ENCODE measurements at regions not wholly inside any gene's neighbourhood (a gene's known extent, or its start where the extent isn't known, plus 50 kb on each side); places are given as distances from the start of the nearest gene placed in this dataset.
"Not testable (repeated sequence)": the region's sequence is repeated elsewhere in the genome, so short reads cannot be mapped to it uniquely, and the experiment has no call there.

- Histone ChIP-seq H3K27me3 (no peaks in the 10 kb centered on the region), H3K36me3 (no peaks in the 10 kb centered on the region), H3K9me3 (peaks cover 12% of the 10 kb centered on the region), H3K4me1 (no peaks in the 10 kb centered on the region), H3K27ac (no peak overlapping the region), H3K4me3 (no peak overlapping the region)
- no peak for ATAC-seq
- TF ChIP-seq, protein P1, sequence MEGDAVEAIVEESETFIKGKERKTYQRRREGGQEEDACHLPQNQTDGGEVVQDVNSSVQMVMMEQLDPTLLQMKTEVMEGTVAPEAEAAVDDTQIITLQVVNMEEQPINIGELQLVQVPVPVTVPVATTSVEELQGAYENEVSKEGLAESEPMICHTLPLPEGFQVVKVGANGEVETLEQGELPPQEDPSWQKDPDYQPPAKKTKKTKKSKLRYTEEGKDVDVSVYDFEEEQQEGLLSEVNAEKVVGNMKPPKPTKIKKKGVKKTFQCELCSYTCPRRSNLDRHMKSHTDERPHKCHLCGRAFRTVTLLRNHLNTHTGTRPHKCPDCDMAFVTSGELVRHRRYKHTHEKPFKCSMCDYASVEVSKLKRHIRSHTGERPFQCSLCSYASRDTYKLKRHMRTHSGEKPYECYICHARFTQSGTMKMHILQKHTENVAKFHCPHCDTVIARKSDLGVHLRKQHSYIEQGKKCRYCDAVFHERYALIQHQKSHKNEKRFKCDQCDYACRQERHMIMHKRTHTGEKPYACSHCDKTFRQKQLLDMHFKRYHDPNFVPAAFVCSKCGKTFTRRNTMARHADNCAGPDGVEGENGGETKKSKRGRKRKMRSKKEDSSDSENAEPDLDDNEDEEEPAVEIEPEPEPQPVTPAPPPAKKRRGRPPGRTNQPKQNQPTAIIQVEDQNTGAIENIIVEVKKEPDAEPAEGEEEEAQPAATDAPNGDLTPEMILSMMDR (IDR thresholded peaks at IDR 0.05): no peak
- intact Hi-C loops (cut with DNase I): no loop called here
- DNase-seq: no peak
These were observed 185.1 kb upstream of the CNTNAP5 start for GRCh38 chr2:123840016-123840415.

DNA sequence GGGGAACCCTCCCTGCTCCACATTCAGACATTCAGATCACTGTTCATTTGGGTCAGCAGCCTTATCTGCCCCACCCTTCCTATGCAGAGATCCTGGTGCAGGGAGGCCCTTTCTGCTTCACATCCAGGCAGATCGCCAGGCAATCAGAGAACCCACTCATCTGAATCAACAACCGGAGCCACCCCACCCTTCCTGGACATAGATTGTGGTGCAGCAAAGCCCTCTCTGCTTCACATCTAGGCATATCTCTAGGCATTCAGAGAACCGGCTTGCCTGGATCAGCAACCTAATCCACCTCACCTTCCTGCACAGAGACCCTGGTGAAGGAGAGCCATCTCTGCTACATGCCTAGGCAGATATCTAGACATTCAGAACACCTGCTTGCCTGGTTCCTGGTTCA is 184.5 kb upstream of the CNTNAP5 start:
- no peaks in the 10 kb centered on the region for H3K27me3 ChIP-seq
- ATAC-seq: no peak
- DNase-seq: no peak
- H3K36me3 ChIP-seq: no peaks in the 10 kb centered on the region
- TF ChIP-seq, protein P1 (IDR thresholded peaks at IDR 0.05): no peak
- no peaks in the 10 kb centered on the region for H3K4me1 ChIP-seq
- no peak overlapping the region for H3K4me3 ChIP-seq
- peaks cover 12% of the 10 kb centered on the region for H3K9me3 ChIP-seq
- H3K27ac ChIP-seq: no peak overlapping the region
- intact Hi-C loops (cut with DNase I): no loop called here

GRCh38 chr2:123851281-123851680 is 173.8 kb upstream of the CNTNAP5 start:
- Histone ChIP-seq H3K9me3 (no peaks in the 10 kb centered on the region), H3K4me1 (no peaks in the 10 kb centered on the region), H3K27me3 (no peaks in the 10 kb centered on the region), H3K4me3 (no peak overlapping the region), H3K27ac (no peak overlapping the region), H3K36me3 (no peaks in the 10 kb centered on the region)
- DNase-seq (no peak), ATAC-seq (no peak)
- intact Hi-C loops (cut with DNase I): no loop called here
- TF ChIP-seq, protein P1 (IDR thresholded peaks at IDR 0.05): no peak

DNA sequence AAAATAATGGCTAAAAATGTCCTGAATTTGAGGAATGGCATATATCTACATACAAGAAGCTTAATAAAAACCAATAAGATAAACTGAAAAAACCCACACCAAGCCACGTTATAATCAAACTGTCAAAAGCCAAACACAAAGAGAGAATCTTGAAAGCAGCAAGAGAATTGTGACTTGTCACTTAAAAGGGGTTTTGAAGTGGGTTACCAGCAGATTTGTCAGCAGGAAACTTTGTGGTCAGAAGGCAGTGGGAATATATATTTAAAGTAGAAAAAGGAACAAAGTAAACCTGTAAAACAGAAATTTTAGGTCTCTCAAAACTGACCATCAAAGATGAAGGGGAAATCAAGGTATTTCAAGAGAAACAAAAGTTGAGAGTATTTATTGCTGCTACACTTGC is 171.9 kb upstream of the CNTNAP5 start:
- DNase-seq: no peak
- ATAC-seq: no peak
- TF ChIP-seq, protein P1 (IDR thresholded peaks at IDR 0.05): no peak
- H3K27ac ChIP-seq: no peak overlapping the region
- H3K4me3 ChIP-seq: no peak overlapping the region
- intact Hi-C loops (cut with DNase I): no loop called here
- H3K36me3 ChIP-seq: no peaks in the 10 kb centered on the region
- no peaks in the 10 kb centered on the region for H3K4me1 ChIP-seq
- H3K27me3 ChIP-seq: no peaks in the 10 kb centered on the region
- H3K9me3 ChIP-seq: no peaks in the 10 kb centered on the region

DNA sequence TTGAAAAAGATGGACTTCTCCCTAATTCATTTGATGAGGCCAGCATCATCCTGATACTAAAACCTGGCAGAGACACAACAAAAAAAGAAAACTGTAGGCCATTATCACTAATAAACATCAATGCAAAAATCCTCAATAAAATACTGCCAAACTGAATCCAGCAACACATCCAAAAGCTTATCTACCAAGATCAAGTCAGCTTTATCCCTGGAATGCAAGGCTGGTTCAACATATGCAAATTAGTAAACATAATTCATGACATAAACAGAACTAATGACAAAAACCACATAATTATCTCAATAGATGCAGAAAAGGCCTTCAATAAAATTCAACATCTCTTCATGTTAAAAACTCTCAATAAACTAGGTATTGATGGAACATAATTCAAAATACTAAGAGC is 166.1 kb upstream of the CNTNAP5 start:
- DNase-seq; intact Hi-C loops (cut with DNase I); H3K36me3 ChIP-seq; H3K27me3 ChIP-seq; H3K4me3 ChIP-seq; H3K4me1 ChIP-seq; H3K27ac ChIP-seq; ATAC-seq: not testable (repeated sequence)
- H3K9me3 ChIP-seq: peaks cover 10% of the 10 kb centered on the region

DNA sequence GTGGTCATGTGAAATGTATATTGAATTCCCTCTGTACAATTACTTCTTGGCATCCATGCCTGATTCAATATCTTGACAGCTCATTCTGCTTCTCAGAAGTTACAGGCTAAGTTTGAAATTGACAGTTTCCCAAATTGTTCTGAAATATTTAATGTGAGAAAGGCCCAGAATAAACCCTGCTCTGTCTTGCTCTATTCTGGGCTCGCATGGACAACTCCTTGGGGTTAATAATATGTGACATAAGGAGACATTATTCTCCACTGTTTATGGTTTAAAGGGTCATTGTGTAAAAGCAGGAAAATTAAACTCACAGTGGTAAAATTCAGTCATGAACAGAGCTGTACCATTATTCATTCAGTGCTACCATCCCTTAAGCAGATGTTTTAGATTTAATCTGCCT is 160.7 kb upstream of the CNTNAP5 start:
- Histone ChIP-seq H3K4me3 (no peak overlapping the region), H3K36me3 (no peaks in the 10 kb centered on the region), H3K4me1 (no peaks in the 10 kb centered on the region), H3K27me3 (no peaks in the 10 kb centered on the region), H3K9me3 (peaks cover 2% of the 10 kb centered on the region), H3K27ac (no peak overlapping the region)
- intact Hi-C loops (cut with DNase I): no loop called here
- TF ChIP-seq, protein P1 (IDR thresholded peaks at IDR 0.05): no peak
- no peak for DNase-seq
- no peak for ATAC-seq
